HG02678 (cell line): ENCODE measurements at regions not wholly inside any gene's neighbourhood (a gene's known extent, or its start where the extent isn't known, plus 50 kb on each side); places are given as distances from the start of the nearest gene placed in this dataset.
"Not testable (repeated sequence)": the region's sequence is repeated elsewhere in the genome, so short reads cannot be mapped to it uniquely, and the experiment has no call there.

Experiments
- ATAC-seq: cut with Tn5 transposase; IDR thresholded peaks from one replicate; pipeline ENCODE4 v1.9.1; 2021; ENCODE audit warnings: mild to moderate bottlenecking, moderate library complexity; ENCODE audit not compliant: unreplicated experiment

- no peak for ATAC-seq
Observed at GRCh38 chr15:94970802-94971201, 739.4 kb downstream of the MCTP2 start.

DNA sequence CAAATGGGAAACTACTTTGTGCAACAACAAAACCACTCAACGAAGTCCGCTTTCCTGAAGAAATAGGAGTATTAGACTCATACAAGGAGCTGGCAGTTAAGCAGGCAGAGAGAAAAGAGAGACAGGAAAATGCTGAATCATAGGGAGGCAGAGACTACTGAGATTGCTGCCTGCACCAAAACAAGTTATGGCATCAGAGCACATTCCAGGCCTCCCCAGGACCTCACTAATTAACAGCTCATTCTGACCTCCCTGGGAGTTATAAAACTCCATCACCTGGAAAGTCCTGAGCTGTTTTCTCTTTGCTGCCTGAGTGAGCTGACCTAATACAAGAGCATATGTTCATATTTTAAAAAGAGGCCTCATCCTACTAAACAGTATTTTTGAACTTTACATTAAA is 741.0 kb downstream of the MCTP2 start:
- no peak for ATAC-seq

- no peak for ATAC-seq
Observed at GRCh38 chr15:94987085-94987484, 755.7 kb downstream of the MCTP2 start.

- no peak for ATAC-seq
Observed at GRCh38 chr15:94991718-94992117, 760.4 kb downstream of the MCTP2 start.

DNA sequence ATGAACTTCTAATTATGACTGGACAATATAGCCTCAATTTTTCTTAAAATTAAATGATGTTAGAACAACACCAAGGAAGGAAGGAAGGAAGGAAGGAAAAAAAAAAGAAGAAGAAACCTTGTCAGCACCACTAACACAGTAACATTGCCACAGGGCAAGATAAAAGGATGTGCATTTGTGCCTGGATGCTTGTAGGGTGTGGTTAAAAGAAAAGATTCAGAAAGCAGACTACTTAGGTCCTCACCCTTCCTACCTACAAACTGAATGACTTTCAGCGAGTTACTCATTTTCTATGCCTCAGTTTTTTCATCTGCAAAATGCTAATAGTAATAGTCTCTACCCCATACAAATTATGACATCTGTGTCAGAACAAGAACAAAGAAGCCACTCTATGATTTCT is 778.3 kb downstream of the MCTP2 start:
- ATAC-seq: no peak

- no peak for ATAC-seq
Observed at GRCh38 chr15:95013381-95013780, 782.0 kb downstream of the MCTP2 start.

DNA sequence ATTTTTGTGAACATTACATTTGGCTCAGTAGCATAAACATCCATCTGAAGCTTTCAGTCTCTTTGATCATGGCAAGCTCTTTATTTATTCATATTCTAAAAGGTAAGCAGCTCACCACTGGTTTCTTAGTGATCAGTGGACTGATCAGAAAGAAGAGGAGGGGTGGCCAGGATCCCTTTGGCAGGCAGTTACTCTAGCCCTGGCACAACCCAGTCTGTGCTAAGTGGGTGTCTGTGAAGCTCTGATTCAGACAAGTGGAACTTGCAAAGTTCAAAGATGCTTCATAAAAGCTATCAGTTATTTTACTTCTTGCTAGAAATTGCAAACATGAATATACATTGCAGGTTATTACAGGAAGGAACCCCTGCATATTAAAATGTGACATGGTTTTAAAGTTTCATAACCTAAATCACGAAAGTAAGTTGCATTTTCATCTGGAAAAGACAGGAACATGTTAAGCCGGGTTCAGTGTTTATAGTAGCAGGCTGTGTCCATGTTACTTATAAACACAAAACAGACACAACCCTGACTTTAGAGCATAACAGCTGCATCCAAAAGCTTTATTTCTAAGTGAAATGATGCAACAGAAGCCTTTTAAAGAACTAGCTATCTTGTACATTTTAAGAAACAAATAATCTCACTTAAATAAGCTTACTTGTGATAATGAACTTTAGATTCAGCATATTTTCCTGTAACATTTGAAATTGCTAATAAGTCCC is 785.3 kb downstream of the MCTP2 start:
- no peak for ATAC-seq

DNA sequence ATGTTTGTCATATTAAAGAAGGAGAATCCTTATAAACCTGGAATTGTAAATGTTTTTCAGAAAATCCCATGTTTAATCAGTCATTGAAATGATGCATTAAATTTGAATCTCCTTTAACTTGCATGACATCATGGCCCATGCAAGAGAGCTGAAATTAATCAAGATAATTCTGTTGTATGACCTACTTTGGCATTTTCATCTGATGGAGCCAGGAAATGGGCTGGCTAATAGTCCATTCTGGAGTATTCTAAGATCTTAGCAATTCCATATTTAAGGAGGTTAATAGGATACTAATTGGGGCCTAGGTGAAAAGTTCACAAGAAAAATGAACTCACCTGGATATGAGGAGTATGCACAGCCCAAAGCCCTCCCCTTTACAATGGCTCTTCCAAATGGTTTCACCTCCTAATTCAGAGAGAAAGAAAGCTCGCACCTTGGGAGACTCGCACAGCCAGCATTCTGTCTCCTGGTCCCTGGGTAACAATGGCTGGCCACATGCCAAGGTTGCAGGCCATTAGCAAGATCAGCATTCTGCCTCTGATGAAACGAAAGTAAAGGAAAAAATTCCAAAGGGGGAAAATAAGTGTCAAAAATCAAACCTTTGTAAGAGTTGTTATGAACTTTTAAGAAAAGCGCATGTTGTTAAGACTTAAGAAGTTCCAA is 786.4 kb downstream of the MCTP2 start:
- ATAC-seq: no peak

DNA sequence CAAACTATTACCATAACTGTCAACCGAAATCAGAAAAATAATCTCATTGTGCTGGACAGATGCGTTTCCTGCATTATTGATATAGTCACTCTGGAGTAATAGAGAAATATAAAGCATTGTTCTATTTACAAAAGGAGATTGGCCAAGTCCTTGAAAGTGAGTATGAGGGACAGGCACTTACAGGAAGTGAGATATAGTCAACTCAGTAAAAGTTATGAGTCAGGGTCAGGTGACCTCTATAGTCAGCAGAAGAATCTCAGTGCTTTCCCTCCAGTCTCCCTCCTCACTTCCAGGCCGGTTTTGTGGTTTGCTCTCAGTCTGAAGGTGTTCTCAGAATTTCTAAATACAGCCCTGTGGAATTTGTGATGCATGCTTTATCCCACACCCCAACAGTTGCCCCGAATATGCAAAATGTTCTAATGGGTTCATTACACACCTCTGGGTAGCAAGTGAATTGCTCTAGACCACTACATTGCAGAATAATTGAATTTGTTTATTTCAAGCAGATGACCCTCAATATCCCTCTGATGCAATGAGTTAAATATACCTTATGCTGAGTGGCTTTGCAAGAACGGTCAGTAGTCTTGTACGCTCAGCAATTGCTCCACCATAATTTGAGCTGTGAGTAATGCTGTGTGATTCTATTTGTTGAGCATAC is 787.7 kb downstream of the MCTP2 start:
- peak; percentile 68 for ATAC-seq

DNA sequence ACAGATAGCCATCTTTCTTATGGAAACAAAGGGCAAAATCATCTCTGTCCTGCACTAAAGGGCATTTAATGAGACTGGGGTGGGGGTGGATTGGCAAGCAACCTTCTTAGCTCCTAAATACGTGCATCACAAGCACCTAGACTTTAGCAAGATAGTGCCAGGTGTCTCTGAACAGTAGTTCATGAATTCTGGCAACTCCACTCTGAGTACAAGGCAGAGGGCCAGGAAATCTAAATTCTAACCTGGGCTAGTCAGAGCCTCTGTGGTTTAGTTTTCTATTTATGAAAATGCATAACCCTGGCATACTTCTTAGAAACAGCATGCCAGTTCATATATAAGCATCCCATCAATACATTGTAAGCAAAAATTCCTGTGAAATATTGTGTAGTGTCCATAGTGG is 788.5 kb downstream of the MCTP2 start:
- ATAC-seq: no peak

- ATAC-seq: no peak
Observed at GRCh38 chr15:95021816-95022215, 790.5 kb downstream of the MCTP2 start.

GRCh38 chr15:95024351-95024750 is 793.0 kb downstream of the MCTP2 start:
- no peak for ATAC-seq

- ATAC-seq: no peak
Observed at GRCh38 chr15:95025924-95026728, 794.8 kb downstream of the MCTP2 start.

GRCh38 chr15:95027981-95028380 is 796.6 kb downstream of the MCTP2 start:
- no peak for ATAC-seq

- ATAC-seq: no peak
Observed at GRCh38 chr15:95032156-95032555, 800.8 kb downstream of the MCTP2 start.

DNA sequence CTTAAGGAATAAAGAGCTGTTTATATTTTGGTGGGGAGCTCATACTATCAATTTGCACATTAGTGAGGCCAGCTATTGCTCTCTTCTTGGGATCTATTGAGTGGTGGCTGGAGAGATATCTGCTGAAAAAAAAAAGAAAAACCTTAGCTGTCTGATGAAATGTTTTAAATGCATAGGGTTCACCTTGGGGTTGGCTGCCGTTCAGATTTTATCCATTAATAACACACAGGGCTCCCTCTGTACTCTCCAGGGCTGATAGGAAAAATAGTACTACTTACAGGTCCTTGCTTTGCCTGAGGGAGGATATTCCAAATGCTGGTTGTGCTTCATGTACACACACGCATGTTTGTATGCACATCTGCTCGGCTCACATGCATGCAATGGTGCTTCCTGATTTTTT is 803.7 kb downstream of the MCTP2 start:
- ATAC-seq: no peak

DNA sequence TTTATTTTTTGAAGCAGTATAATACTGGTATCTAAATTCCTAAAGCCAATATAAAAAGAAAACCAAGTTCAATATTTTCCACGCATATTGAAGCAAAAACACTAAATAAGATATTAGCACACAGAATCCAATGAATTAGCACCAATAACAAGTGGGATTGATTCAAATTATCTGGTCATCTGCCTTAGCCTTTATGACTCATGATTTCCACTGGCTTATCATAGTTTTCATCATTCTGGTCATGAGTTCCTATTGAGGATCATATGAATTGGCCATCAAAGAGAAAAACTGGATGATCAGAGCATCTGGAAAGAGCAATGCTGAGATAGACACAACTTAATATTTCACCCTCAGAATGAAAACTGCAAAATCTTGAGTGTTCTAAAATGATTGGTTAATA is 809.9 kb downstream of the MCTP2 start:
- no peak for ATAC-seq

DNA sequence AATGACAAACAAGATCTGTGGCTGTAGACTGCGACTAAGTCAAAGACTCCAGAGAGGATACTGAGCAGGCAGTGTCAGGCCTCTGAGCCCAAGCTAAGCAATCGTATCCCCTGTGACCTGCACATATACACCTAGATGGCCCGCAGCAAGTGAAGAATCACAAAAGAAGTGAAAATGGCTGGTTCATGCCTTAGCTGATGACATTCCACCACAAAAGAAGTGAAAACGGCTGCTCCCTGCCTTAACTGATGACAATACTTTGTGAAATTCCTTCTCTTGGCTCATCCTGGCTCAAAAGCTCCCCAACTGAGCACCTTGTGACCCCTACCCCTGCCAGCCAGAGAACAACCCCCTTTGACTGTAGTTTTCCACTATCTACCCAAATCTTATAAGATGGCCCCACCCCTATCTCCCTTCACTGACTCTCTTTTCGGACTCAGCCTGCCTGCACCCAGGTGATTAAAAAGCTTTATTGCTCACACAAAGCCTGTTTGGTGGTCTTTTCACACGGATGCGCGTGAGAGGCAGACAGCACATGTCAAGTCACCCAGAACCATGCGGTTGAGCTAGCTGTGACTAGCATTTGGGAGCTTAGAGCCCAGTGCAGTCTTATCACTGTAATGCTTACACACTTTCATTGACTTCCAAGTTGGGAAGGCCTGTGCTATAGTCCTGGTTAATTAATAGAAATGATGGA is 812.0 kb downstream of the MCTP2 start:
- ATAC-seq: not testable (repeated sequence)

GRCh38 chr15:95043933-95044313 is 812.6 kb downstream of the MCTP2 start:
- no peak for ATAC-seq

DNA sequence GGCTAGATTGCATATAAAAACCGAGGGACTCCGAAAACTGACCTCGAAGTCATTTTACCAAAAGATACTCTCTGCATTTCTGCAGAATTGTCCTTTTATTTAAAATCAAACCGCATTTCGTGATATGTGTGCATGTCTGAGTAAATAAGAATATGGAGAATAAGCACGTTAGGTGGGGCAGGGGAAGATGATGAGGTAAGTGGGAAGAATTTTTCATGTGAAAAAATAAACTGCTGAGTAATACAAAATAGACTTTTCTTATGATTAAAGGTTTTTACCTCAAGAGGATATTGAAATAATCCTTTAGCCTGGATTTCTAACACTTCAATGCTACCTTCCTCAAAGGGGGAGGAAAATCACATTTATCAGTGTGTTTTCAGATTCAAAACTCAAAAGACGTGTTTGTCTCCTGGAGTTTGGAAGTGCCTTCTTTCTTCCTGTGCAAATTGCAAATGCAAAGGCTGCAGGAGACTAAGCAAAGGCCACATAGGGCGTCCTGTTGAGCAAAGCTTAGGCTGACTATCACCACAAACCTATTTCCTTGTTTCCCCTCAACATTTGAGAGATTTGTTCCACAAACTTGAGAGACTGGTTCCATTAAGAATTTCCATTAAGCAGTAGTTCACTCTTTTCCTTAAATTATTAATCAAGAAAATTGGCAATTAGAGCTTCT is 813.5 kb downstream of the MCTP2 start:
- no peak for ATAC-seq
